ENCODE measurements at regions not wholly inside any gene's neighbourhood (a gene's known extent, or its start where the extent isn't known, plus 50 kb on each side); places are given as distances from the start of the nearest gene placed in this dataset.

- TF ChIP-seq CTCF (IDR thresholded peaks at IDR 0.05) (no peak), POLR2A (IDR thresholded peaks at IDR 0.05) (no peak)
These were observed 144.9 kb downstream of the CEP120 start for GRCh38 chr5:123278284-123278683.
